Tibial artery (tissue), 4 donors: ENCODE measurements at regions not wholly inside any gene's neighbourhood (a gene's known extent, or its start where the extent isn't known, plus 50 kb on each side); places are given as distances from the start of the nearest gene placed in this dataset.

ENCODE experiments used
- DNase-seq, 2 donors: peaks; one replicate each; pipeline ENCODE4 v3.0.0-alpha.2; 2019
- H3K27ac ChIP-seq, 2 donors: fragments of 200-600 bp; sonication (generic) in 1 of 2; 1 replicate in 1 of 2; 2 replicates in 1 of 2; pipeline ENCODE4 v1.5.1; 2018 to 2019; ENCODE audit warnings: mild to moderate bottlenecking in 1 of 2
- H3K27me3 ChIP-seq, 2 donors: fragments of 200-600 bp; sonication (generic) in 1 of 2; one replicate each; pipeline versions ENCODE4 v1.5.1 to v1.6.0; 2016 to 2019
- H3K36me3 ChIP-seq, 3 donors: fragments of 200-600 bp; sonication (generic) in 2 of 3; one replicate each; pipeline ENCODE4 v1.5.1; 2016 to 2019; ENCODE audit warnings: mild to moderate bottlenecking in 2 of 3
- H3K4me1 ChIP-seq, 4 donors: fragments of 200-600 bp; sonication (generic) in 2 of 4; 1 replicate in 3 of 4; 2 replicates in 1 of 4; pipeline ENCODE4 v1.5.1; 2016 to 2019
- H3K4me3 ChIP-seq, 2 donors: fragments of 200-600 bp; sonication (generic) in 1 of 2; 1 replicate in 1 of 2; 2 replicates in 1 of 2; pipeline ENCODE4 v1.5.1; 2018 to 2019; ENCODE audit warnings: mild to moderate bottlenecking in 2 of 2
- H3K9me3 ChIP-seq, 3 donors: fragments of 200-600 bp; sonication (generic) in 1 of 3; one replicate each; pipeline ENCODE4 v1.5.1; 2016 to 2019
- CTCF ChIP-seq, 2 experiments: fragments of 200-600 bp in 1 of 2; fragments of 450-650 bp in 1 of 2; IDR thresholded peaks; one replicate each; pipeline ENCODE4 v1.5.1; 2017 to 2019; ENCODE audit warnings: antibody characterized with exemption in 2 of 2, mild to moderate bottlenecking in 1 of 2, moderate library complexity in 1 of 2
- intact Hi-C: fragments of 100-400 bp; cut with DNase I; formaldehyde crosslinking; loops from one replicate; pipeline ENCODE4 v1.15.0; 2023; ENCODE audit warnings: low total_unique reads

- Histone ChIP-seq H3K27me3 (no peaks in the 10 kb centered on the region), H3K27ac (no peak overlapping the region), H3K36me3 (no peaks in the 10 kb centered on the region), H3K4me3 (peak overlapping the region in 1 of 2 donors; percentile 4), H3K4me1 (peaks cover 0 to 25% (median 4%) of the 10 kb centered on the region in 4 donors), H3K9me3 (no peaks in the 10 kb centered on the region)
- intact Hi-C loops = no loop called here
- DNase-seq = no peak
- no peak for TF ChIP-seq CTCF (IDR thresholded peaks at IDR 0.05)
Observed at GRCh38 chr14:59130462-59130861, 58.0 kb upstream of the DAAM1 start.

- intact Hi-C loops = no loop called here
- TF ChIP-seq CTCF (IDR thresholded peaks at IDR 0.05) = no peak
- Histone ChIP-seq H3K27ac (no peak overlapping the region), H3K4me1 (peaks cover 0 to 25% (median 4%) of the 10 kb centered on the region in 4 donors), H3K9me3 (no peaks in the 10 kb centered on the region), H3K27me3 (no peaks in the 10 kb centered on the region), H3K36me3 (no peaks in the 10 kb centered on the region), H3K4me3 (no peak overlapping the region)
- no peak for DNase-seq
Observed at GRCh38 chr14:59131938-59132795, 56.3 kb upstream of the DAAM1 start.

- H3K4me3 ChIP-seq = no peak overlapping the region
- no peaks in the 10 kb centered on the region for H3K36me3 ChIP-seq
- DNase-seq = no peak
- no peak overlapping the region for H3K27ac ChIP-seq
- H3K27me3 ChIP-seq = no peaks in the 10 kb centered on the region
- peak in 1 of 2 experiments; percentile 19 for TF ChIP-seq CTCF (IDR thresholded peaks at IDR 0.05)
- H3K9me3 ChIP-seq = no peaks in the 10 kb centered on the region
- intact Hi-C loops = no loop called here
- peaks cover 0 to 25% (median 2%) of the 10 kb centered on the region in 4 donors for H3K4me1 ChIP-seq
Observed at GRCh38 chr14:59132796-59133494, 55.5 kb upstream of the DAAM1 start.

- H3K27ac ChIP-seq = no peak overlapping the region
- H3K9me3 ChIP-seq = no peaks in the 10 kb centered on the region
- intact Hi-C loops = no loop called here
- H3K4me1 ChIP-seq = peaks cover 0 to 25% (median 2%) of the 10 kb centered on the region in 4 donors
- no peak for TF ChIP-seq CTCF (IDR thresholded peaks at IDR 0.05)
- H3K36me3 ChIP-seq = no peaks in the 10 kb centered on the region
- H3K27me3 ChIP-seq = no peaks in the 10 kb centered on the region
- H3K4me3 ChIP-seq = no peak overlapping the region
- DNase-seq = no peak
Observed at GRCh38 chr14:59133709-59134108, 54.8 kb upstream of the DAAM1 start.

GRCh38 chr14:59134307-59134706 is 54.2 kb upstream of the DAAM1 start:
- TF ChIP-seq CTCF (IDR thresholded peaks at IDR 0.05) = no peak
- intact Hi-C loops = no loop called here
- H3K4me3 ChIP-seq = no peak overlapping the region
- H3K27ac ChIP-seq = no peak overlapping the region
- peaks cover 0 to 25% (median 2%) of the 10 kb centered on the region in 4 donors for H3K4me1 ChIP-seq
- H3K36me3 ChIP-seq = no peaks in the 10 kb centered on the region
- DNase-seq = no peak
- no peaks in the 10 kb centered on the region for H3K9me3 ChIP-seq
- H3K27me3 ChIP-seq = no peaks in the 10 kb centered on the region
